ENCODE measurements at regions not wholly inside any gene's neighbourhood (a gene's known extent, or its start where the extent isn't known, plus 50 kb on each side); places are given as distances from the start of the nearest gene placed in this dataset.
"Not testable (repeated sequence)": the region's sequence is repeated elsewhere in the genome, so short reads cannot be mapped to it uniquely, and the experiment has no call there.

DNA sequence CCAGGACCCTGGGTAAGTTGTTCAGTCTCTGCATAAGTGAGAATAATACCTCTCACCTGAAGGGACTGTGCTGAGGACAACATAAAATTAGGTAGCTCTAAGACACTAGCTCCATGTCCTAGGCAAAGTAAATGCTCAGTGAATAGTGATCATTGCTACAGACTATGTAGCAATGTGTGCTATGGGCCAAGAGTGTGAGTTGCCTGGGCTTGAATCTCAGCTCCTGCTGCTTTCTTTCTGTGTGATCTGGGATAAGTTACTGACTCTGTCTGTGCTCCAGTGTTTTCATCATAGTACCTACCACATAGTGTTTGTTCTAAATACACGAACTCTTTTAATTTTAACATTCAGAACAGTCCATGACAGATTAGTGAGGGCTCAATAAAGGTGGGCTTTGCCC lies 81.1 kb upstream of the MFGE8 start:
- no CpG with 5 or more reads among the region's 1 CpG for WGBS (ENCODE audit: insufficient coverage)
- no peak for ATAC-seq
- H3K4me3 Mint-ChIP-seq, result no peak overlapping the region

DNA sequence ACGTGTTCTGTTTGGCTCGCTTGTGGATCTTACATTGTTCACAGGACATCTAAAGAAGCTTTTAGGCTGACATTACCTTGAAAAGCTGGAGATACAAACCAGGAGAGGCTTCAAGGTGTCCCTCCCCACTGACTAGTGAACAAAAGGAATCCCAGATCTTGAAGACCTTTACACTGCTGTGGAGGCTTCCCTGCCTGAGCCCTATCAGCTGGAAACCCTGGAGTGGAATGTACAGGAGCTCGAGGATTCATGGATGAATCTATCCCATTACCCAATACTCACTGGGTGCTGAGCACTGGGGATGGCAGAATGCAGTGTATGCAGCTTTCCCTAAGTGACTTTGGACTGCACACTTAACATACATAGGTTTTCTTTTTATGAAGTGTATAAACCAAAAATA lies 82.3 kb upstream of the MFGE8 start:
- no peak for ATAC-seq
- Mint-ChIP-seq H3K4me3 (no peak overlapping the region), H3K9me3 (no peaks in the 10 kb centered on the region), H3K27ac (no peak overlapping the region), H3K27me3 (ENCODE audit: low read depth in 2 of 2) (peaks cover 14 to 25% of the 10 kb centered on the region in 2 donors), H3K4me1 (no peaks in the 10 kb centered on the region), H3K36me3 (no peaks in the 10 kb centered on the region)
- no peak for DNase-seq
- Histone ChIP-seq H3K4me3 (ENCODE audit: low read length) (no peak overlapping the region), H3K27me3 (ENCODE audit: control insufficient read depth, insufficient read depth, low read length) (no peaks in the 10 kb centered on the region), H3K9me3 (ENCODE audit: control insufficient read depth, insufficient read depth, low read length) (no peaks in the 10 kb centered on the region), H3K36me3 (ENCODE audit: control insufficient read depth, insufficient read depth, low read length) (no peaks in the 10 kb centered on the region), H3K4me1 (ENCODE audit: control insufficient read depth, insufficient read depth, low read length) (no peaks in the 10 kb centered on the region), H3K27ac (ENCODE audit: low read length) (no peak overlapping the region)
- intact Hi-C loops (cut with micrococcal nuclease), result no loop called here
- TF ChIP-seq, protein P1, sequence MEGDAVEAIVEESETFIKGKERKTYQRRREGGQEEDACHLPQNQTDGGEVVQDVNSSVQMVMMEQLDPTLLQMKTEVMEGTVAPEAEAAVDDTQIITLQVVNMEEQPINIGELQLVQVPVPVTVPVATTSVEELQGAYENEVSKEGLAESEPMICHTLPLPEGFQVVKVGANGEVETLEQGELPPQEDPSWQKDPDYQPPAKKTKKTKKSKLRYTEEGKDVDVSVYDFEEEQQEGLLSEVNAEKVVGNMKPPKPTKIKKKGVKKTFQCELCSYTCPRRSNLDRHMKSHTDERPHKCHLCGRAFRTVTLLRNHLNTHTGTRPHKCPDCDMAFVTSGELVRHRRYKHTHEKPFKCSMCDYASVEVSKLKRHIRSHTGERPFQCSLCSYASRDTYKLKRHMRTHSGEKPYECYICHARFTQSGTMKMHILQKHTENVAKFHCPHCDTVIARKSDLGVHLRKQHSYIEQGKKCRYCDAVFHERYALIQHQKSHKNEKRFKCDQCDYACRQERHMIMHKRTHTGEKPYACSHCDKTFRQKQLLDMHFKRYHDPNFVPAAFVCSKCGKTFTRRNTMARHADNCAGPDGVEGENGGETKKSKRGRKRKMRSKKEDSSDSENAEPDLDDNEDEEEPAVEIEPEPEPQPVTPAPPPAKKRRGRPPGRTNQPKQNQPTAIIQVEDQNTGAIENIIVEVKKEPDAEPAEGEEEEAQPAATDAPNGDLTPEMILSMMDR (IDR thresholded peaks at IDR 0.05), result no peak
- 72% methylated on average over 3 of the region's 3 CpGs for WGBS (ENCODE audit: insufficient coverage)

More for the DNA sequence above, 81.1 kb upstream of the MFGE8 start:
- H3K27me3 ChIP-seq (ENCODE audit: control insufficient read depth, insufficient read depth, low read length), result no peaks in the 10 kb centered on the region
- H3K27ac ChIP-seq (ENCODE audit: low read length), result no peak overlapping the region
- H3K4me3 ChIP-seq (ENCODE audit: low read length), result no peak overlapping the region
- H3K4me1 Mint-ChIP-seq, result no peaks in the 10 kb centered on the region
- no peaks in the 10 kb centered on the region for H3K9me3 ChIP-seq (ENCODE audit: control insufficient read depth, insufficient read depth, low read length)
- H3K27ac Mint-ChIP-seq, result no peak overlapping the region
- no peaks in the 10 kb centered on the region for H3K36me3 ChIP-seq (ENCODE audit: control insufficient read depth, insufficient read depth, low read length)
- no peaks in the 10 kb centered on the region for H3K9me3 Mint-ChIP-seq
- H3K27me3 Mint-ChIP-seq (ENCODE audit: low read depth in 2 of 2), result peaks cover 22 to 35% of the 10 kb centered on the region in 2 donors
- H3K4me1 ChIP-seq (ENCODE audit: control insufficient read depth, insufficient read depth, low read length), result no peaks in the 10 kb centered on the region
- intact Hi-C loops (cut with micrococcal nuclease), result no loop called here
- TF ChIP-seq, protein P1 (IDR thresholded peaks at IDR 0.05), result no peak
- no peaks in the 10 kb centered on the region for H3K36me3 Mint-ChIP-seq
- DNase-seq, result no peak

DNA sequence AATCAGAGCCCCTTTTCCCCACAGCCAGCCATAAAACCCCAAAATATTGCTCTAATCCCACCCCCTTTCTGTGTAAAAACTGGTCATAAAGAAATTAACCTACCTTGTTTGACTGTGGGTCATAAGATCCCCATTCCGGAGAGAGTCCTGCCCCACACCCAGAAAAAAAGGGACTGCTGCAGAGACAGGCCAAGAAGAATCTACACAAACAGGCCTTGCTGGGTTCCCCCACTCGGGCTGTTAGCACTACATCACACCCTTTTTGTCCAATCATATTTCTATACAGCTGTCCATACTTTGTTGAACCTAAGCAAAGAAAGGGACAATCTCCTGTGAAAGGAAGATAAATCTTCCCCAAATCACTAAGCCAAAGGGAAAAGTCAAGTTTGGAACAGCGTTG lies 84.4 kb upstream of the MFGE8 start:
- Mint-ChIP-seq H3K36me3 (no peaks in the 10 kb centered on the region), H3K4me3 (no peak overlapping the region), H3K4me1 (peaks cover 5 to 10% of the 10 kb centered on the region in 2 donors), H3K27me3 (ENCODE audit: low read depth in 2 of 2) (peaks cover 9 to 15% of the 10 kb centered on the region in 2 donors), H3K27ac (no peak overlapping the region), H3K9me3 (no peaks in the 10 kb centered on the region)
- no peak for DNase-seq
- TF ChIP-seq, protein P1 (IDR thresholded peaks at IDR 0.05), result no peak
- Histone ChIP-seq H3K4me3 (ENCODE audit: low read length) (no peak overlapping the region), H3K27ac (ENCODE audit: low read length) (no peak overlapping the region), H3K4me1 (ENCODE audit: control insufficient read depth, insufficient read depth, low read length) (peaks cover 10% of the 10 kb centered on the region), H3K9me3 (ENCODE audit: control insufficient read depth, insufficient read depth, low read length) (no peaks in the 10 kb centered on the region), H3K36me3 (ENCODE audit: control insufficient read depth, insufficient read depth, low read length) (no peaks in the 10 kb centered on the region), H3K27me3 (ENCODE audit: control insufficient read depth, insufficient read depth, low read length) (no peaks in the 10 kb centered on the region)
- 72% methylated on average over 2 of the region's 3 CpGs for WGBS (ENCODE audit: insufficient coverage)
- no peak for ATAC-seq
- intact Hi-C loops (cut with micrococcal nuclease), result no loop called here

DNA sequence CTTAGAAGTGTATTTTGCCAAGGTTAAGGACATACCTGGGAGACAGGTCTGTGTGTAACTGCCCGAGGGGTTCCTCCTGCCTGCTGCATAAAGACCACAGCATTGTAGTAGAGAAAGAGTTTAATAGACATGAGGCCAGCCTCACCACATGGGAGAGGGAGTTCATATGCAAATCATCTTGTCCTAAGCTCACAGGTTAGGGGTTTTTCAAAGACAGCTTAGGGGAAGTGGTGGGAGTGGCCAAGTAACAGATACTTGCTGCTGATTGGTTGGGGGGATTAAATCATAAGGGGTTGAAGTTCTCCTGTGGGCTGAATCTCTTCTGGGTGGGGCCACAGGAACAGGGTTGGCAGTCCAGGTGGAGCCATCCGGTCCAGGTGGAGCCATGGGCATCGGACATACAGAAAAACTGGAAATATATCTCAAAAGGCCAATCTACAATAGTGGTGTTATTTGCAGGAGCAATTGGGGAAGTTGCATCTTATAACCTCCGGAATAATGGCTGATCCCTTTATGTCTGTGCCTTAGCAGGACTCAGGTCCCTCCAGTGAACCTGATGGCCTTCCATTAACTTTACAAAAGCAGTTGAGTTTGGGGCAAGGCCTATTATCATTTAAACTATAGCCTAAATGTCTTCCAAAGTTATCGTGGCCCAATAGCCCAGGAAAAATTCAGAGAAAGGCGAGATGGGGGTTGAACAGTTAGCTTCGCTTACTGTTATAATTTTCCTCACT lies 86.0 kb upstream of the MFGE8 start:
- intact Hi-C loops (cut with micrococcal nuclease), result no loop called here
- no peaks in the 10 kb centered on the region for H3K9me3 Mint-ChIP-seq
- no peak overlapping the region for H3K27ac Mint-ChIP-seq

DNA sequence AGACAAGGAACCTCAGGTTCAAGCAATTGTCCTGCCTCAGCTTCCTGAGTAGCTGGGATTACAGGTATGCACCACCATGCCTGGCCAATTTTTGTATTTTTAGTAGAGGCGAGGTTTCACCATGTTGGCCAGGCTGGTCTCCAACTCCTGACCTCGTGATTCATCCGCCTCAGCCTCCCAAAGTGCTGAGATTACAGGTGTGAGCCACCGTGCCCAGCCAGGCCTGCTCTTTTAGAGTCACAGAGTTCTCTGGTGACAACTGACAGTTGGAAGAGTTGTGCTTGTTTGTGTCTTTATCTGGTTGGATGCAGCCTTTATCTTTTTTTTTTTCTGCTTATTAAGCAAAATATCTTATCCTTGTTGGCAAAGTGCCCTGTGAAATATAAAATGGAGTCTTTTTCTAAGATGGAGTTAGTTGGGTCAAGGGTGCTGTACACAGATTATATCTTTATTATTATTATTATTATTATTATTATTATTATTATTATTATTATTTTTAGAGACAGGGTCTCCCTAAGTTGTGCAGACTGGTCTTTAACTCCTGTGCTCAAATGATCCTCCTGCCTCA lies 86.5 kb upstream of the ABHD2 start:
- DNase-seq; H3K4me3 Mint-ChIP-seq; H3K9me3 ChIP-seq (ENCODE audit: control insufficient read depth, insufficient read depth, low read length); intact Hi-C loops (cut with micrococcal nuclease); H3K36me3 ChIP-seq (ENCODE audit: control insufficient read depth, insufficient read depth, low read length); H3K36me3 Mint-ChIP-seq; H3K27me3 ChIP-seq (ENCODE audit: control insufficient read depth, insufficient read depth, low read length); ATAC-seq; H3K4me3 ChIP-seq (ENCODE audit: low read length); H3K9me3 Mint-ChIP-seq: not testable (repeated sequence)
- peak overlapping the region; percentile 20 to 61 for H3K27ac Mint-ChIP-seq
- H3K27me3 Mint-ChIP-seq (ENCODE audit: low read depth in 2 of 2), result peaks cover 9 to 15% of the 10 kb centered on the region in 2 donors
- 86% methylated on average over 4 of the region's 4 CpGs for WGBS (ENCODE audit: insufficient coverage)
- Histone ChIP-seq H3K4me1 (ENCODE audit: control insufficient read depth, insufficient read depth, low read length) (peaks cover 14% of the 10 kb centered on the region), H3K27ac (ENCODE audit: low read length) (peak overlapping the region; percentile 44)
- peaks cover 6 to 15% of the 10 kb centered on the region in 2 donors for H3K4me1 Mint-ChIP-seq

More for the DNA sequence above, 86.0 kb upstream of the MFGE8 start:
- DNase-seq (no peak), ATAC-seq (no peak)
- Histone ChIP-seq H3K9me3 (ENCODE audit: control insufficient read depth, insufficient read depth, low read length) (no peaks in the 10 kb centered on the region), H3K4me1 (ENCODE audit: control insufficient read depth, insufficient read depth, low read length) (peaks cover 14% of the 10 kb centered on the region), H3K27me3 (ENCODE audit: control insufficient read depth, insufficient read depth, low read length) (no peaks in the 10 kb centered on the region), H3K4me3 (ENCODE audit: low read length) (no peak overlapping the region), H3K27ac (ENCODE audit: low read length) (no peak overlapping the region), H3K36me3 (ENCODE audit: control insufficient read depth, insufficient read depth, low read length) (no peaks in the 10 kb centered on the region)
- TF ChIP-seq, protein P1 (IDR thresholded peaks at IDR 0.05), result no peak
- H3K27me3 Mint-ChIP-seq (ENCODE audit: low read depth in 2 of 2), result peaks cover 9 to 15% of the 10 kb centered on the region in 2 donors
- WGBS (ENCODE audit: insufficient coverage), result 97% methylated on average over 7 of the region's 7 CpGs
- H3K4me3 Mint-ChIP-seq, result no peak overlapping the region
- H3K36me3 Mint-ChIP-seq, result no peaks in the 10 kb centered on the region
- H3K4me1 Mint-ChIP-seq, result peaks cover 6 to 15% of the 10 kb centered on the region in 2 donors

All from natural killer cell (primary cell).